ENCODE measurements at regions not wholly inside any gene's neighbourhood (a gene's known extent, or its start where the extent isn't known, plus 50 kb on each side); places are given as distances from the start of the nearest gene placed in this dataset.
"Not testable (repeated sequence)": the region's sequence is repeated elsewhere in the genome, so short reads cannot be mapped to it uniquely, and the experiment has no call there.

DNA sequence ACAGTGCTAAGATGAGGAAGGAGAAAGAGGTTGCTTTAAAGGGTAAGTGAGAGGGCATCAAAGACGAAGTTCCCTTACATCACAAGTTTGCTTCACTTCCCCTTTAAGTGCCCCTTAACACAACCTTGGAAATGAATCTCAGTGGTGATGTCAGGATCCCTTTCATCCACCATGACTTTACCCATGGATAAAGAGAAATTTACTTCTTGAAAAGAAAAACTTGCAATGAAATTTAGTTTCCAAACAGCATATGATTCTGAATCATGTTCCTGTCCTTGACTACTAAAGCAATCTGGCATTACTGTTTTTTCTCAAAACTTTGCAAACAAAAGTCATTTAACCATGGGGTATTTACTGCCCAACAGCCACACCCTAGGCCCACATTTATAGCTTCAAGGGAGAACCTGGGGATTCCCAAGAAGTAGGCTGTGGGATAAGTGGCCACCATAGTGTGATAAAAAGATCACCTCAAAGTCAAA lies 135.9 kb downstream of the ITGB8 start:
- no peak for DNase-seq (ENCODE audit: low read depth in 3 of 3, low spot score in 2 of 3)

DNA sequence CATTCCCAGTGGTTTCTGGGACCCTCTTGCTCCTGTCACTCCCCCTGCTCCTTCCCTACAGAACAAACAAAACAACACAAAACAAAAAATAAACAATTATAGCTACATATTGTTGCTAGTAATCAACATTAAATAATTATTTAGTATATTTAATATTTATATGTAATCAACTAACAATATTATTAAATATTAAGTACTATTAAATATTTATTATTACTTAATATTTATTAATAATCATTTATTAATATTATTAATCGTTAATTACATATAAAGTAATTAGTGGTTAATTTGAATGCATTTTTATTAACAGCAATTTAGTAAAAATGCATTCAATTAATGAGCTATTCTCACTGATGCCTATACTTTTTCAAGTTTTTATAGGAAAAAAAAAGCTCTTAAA lies 139.4 kb downstream of the ITGB8 start:
- no peak for DNase-seq (ENCODE audit: low read depth in 3 of 3, low spot score in 2 of 3)

DNA sequence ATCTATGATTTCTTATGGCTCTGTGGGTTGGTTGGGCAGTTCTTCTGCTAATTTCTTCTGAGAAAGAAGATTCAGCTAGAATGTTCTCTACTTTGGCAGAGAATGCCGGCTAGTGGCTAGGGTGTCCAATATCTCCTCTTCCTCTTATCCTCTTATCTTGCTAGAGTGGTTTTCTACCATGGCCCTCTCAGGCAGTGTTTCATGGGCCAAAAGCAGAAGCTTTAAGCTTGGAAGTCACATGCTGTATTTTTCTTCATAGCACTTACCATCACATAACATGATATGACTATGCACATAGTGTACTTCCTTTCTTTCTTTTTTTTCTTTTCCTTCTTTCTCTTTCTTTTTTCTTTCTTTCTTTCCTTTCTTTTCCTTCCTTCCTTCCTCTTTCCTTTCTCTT lies 140.0 kb downstream of the ITGB8 start:
- DNase-seq (ENCODE audit: low read depth in 3 of 3, low spot score in 2 of 3), result no peak

DNA sequence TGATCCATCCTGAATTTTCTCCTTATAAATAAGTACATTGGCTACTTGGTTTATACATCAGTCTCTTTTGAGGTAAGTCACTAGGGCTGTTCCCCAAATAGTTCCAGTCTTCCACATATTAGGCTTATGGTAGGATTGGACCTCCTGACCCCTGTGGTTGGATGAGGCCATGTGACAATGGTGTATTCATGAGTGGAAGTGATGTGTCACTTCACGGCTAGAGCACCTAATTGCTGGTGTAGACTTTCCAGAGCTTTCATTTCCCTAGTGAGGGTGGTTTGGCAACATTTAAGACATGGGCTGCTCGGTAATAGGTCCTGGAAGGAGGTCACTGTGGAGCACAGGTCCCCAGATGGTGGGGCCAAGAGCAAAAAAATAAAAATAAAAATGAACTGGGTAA lies 141.2 kb upstream of the ABCB5 start:
- DNase-seq (ENCODE audit: low read depth in 3 of 3, low spot score in 2 of 3), result no peak

DNA sequence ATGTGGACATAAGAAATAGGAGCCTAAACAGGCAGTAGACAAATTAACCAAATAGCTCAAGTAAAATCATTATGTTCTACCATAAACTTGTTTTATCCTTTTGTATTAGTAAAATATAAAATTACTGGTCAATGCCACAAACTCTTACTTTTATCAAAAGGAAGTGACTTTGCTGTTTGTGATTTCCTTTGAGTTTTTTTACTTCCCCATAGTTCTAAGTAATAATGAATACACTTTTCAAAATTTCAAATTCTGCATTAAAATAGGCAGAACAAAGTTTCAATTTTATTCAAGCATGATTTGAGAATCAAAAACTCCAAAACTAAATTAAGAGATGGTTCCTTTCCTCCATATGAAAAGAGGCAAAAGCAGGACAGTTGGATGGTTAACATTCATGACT lies 139.7 kb upstream of the ABCB5 start:
- DNase-seq (ENCODE audit: low read depth in 3 of 3, low spot score in 2 of 3), result no peak

DNA sequence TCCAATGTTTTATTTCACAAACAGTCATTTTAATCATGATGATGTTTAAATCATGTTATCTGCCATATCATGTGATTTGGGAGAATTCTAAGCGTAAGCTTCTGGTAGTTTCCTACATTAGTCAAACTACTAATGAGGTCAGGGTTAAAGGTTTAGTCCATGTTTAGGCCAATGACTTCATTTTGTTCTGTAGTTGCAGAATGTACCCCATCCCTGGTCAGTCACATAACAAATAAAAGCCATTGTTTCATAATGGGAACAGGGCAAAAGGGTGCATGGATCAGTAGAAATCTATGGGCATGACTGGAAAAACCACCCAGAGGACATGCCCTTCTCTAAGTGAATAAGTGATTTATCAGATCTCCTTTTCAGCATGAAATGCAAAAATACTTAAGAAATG lies 138.4 kb upstream of the ABCB5 start:
- no peak for DNase-seq (ENCODE audit: low read depth in 3 of 3, low spot score in 2 of 3)

DNA sequence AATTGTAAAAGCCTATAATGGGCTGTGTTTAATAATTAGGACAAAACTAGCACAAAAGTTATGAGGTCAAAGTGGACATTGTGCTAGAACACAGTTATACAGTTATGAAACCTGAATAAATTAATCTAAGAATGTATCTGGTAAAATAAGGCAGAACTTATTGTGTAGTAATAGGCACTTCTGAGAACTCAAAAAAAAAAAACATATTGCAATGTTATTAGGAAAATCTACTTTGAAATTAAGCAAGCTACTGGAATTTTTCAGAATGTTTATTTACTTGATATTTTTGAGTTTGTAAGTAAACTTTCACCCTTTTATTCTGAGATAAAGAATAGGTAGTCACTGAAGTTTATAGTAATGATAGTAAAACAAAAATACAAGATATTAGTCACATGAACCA lies 135.8 kb upstream of the ABCB5 start:
- DNase-seq (ENCODE audit: low read depth in 3 of 3, low spot score in 2 of 3), result no peak

DNA sequence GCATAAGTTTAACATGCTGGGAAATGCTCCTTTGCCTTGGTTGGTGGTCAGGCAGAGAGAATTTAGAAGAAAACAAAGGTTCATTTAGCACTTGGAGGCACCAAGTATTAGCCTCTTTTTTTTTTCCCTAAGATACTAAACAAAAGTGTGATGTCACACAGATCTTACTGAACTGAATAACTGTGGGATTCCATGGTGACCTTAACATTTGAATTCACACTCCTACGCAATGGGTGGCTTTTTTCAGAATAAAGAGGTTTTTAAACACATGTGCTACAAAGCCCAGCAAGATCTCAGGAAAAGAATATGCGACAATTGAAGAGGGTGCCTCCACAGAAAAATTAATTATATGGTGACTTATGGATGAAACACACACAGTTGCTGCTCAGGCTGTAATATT lies 133.4 kb upstream of the ABCB5 start:
- no peak for DNase-seq (ENCODE audit: low read depth in 3 of 3, low spot score in 2 of 3)

DNA sequence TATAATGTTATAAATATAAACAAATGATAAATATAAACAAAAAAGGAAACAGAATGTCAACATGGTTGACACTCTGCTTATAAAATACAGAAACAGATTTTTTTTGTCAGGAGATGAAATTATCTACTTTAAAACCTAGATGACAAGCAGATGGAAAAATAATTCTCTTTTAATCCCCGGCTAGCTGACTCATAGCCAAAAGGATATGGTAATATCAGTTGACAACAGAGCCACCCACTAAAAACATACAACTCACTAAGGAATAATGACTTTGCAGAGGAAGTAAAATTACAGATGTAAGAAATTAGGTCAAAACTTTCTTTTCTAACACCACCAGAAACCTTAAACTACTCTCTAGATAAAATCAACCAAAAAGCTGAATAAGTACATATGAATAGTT lies 131.1 kb upstream of the ABCB5 start:
- no peak for DNase-seq (ENCODE audit: low read depth in 3 of 3, low spot score in 2 of 3)

DNA sequence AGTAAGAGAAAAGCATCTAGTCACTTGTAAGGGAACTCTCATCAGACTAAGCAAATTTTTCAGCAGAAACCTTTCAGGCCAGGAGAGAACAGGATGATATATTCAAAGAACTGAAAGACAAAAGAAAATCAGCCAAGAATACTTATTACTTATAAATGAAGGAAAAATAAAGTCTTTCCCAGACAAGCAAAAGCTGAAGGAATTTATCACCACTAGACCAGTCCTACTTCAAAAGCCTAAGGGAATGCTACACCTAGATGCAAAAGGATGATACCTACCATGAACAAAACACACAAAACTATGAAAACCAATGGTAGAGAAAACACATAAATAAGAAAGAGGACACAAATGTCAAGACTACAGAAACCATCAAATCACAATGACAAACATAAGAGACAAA lies 126.6 kb upstream of the ABCB5 start:
- DNase-seq (ENCODE audit: low read depth in 3 of 3, low spot score in 2 of 3), result no peak

DNA sequence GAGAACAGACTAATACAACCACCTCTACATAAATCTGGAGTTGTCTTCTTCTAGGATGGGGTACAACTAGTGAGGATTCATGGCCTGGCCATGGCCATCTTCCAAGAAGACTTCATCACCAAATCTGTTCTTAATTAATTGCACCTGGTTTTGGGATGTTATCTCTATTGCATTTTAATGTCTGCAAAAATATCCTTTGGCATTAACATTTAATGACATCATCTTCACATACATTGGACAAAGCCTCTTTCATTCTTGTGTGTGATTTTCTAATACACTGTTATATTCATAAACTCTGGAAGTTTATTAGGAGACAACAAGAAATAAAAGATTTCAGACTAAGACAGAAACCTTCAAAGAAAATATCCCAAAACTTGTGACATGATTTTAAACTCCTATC lies 124.2 kb upstream of the ABCB5 start:
- no peak for DNase-seq (ENCODE audit: low read depth in 3 of 3, low spot score in 2 of 3)

DNA sequence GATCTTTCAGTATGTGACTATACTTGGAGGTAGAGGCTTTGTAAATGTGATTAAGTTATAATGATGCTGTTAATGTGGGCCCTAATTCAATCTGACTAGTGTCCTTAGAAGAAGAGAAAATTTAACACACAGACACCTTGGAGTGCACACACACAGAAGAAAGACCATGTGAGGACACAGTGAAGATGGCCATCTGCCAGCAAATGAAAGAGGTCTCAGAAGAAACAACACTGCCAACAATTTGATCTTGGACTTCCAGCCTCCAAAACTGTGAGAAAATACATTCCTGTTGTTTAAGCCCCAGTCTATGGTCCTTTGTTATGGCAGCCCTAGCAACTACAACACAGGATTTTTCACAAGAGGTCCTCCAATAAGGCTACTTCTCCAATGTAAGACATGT lies 120.9 kb upstream of the ABCB5 start:
- DNase-seq (ENCODE audit: low read depth in 3 of 3, low spot score in 2 of 3), result no peak

DNA sequence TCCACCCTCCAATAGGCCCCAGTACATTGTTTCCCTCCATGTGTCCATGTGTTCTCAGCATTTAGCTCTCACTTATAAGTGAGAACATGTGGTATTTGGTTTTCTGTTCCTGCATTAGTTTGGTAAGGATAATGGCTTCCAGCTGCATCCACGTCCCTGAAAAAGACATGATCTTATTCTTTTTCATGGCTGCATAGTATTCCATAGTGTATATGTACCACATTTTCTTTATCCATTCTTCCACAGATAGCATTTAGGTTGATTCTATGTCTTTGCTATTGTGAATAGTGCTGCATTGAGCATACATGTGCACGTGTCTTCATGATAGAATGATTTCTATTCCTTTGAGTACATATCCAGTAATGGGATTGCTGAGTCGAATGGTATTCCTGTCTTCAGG lies 114.0 kb upstream of the ABCB5 start:
- not testable (repeated sequence) for DNase-seq (ENCODE audit: low read depth in 3 of 3, low spot score in 2 of 3)

DNA sequence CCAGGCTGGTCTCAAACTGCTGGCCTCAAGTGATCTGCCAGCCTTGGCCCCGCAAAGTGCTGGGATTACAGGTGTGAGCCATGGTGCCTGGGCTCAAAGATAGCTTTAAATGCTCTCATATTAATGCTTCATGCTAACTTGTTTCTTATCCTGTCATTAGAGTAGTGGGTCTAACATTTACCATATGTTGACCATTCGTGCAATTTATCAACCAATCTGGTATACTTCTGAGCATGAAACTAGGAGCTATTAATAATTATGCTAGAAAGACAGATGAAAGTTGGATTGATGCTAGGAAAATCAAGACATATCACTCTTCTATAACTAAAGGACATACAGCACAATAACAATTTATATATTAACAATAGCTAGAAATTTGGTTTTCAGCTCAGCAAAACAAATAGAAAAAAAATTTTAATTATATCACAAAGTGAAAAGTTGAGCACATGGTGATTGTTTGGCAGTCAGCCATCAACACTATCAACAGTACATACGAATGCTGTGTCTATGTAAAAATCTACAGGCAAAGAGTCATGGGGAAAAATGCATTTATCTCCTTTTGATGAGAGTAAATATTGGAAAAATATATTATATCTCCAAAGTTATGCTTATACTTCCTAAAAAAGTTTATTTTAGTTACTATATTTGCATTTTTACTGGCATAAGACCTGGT lies 112.1 kb upstream of the ABCB5 start:
- no peak for DNase-seq (ENCODE audit: low read depth in 3 of 3, low spot score in 2 of 3)

DNA sequence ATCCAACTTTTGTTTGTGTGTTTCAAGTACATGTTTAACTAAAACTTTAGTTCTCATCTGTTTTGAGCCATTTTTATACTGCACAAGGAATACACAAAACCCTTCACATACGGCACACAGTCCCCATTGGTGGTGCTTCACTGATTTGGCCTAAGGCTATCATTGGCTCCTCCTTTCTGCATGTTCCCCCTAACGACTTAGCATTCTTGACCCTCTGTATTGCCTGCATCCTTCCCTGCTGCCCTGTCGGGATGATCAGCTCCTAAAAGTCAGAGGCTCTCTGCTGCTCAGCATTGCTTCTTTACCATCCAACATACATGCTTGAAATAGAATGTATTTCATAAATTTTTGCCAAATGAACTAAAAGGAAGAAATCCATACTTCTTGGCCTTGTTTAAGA lies 111.4 kb upstream of the ABCB5 start:
- DNase-seq (ENCODE audit: low read depth in 3 of 3, low spot score in 2 of 3), result no peak

DNA sequence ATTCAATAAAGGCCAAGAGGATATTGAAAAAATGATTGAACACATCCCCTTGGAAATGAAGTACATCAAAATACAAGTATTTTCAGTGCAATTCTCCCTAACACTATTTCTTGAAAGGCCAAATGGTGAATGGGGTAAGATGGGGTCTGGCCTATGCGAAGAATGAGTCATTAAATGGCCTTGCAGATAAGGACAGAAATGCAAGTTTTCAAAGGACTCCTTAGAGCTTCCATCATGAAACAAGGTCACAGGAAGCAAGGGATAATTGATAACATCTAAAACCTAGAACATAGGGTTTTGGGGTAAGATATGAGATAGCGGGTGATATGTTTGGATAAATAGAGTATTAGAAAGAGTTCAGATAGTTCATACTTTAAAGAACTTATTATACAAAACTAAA lies 109.3 kb upstream of the ABCB5 start:
- DNase-seq (ENCODE audit: low read depth in 3 of 3, low spot score in 2 of 3), result no peak

DNA sequence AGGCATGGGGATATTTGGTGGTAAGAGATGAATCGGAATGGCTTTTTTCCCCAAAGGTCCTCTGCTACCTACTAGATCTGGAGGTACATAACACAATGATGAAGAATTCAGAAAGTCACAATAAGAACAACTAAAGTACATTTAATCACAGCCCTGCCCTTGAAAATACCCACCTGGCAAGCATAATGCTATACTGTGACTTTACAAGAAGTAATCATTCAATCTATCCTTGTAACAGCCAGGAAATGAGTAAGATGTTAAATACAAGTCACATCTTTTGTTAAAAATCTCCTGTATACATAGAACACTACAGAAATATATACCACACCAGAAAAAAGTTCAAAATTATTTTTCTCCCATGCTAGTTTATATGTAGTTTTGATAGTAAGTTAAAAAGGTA lies 108.3 kb upstream of the ABCB5 start:
- DNase-seq (ENCODE audit: low read depth in 3 of 3, low spot score in 2 of 3), result no peak

DNA sequence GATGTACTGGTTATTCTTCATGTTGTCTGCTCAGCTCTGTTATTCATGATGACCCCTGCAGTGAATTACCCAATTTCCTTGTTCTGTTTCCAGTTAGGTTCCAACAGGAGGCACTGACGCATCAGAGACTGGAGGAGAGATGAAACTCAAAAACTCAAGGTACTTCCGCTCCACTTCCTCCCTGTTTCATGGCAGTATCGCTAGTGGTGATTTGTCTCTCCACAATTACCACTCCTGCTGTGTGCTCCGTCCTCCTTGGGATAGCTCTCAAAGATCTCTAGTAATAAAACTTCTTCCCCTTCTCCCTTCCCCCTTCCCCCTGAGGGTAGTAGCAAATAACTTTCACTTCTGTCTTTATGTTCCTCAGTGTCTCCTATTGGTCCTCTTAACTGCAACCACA lies 107.4 kb upstream of the ABCB5 start:
- no peak for DNase-seq (ENCODE audit: low read depth in 3 of 3, low spot score in 2 of 3)

DNA sequence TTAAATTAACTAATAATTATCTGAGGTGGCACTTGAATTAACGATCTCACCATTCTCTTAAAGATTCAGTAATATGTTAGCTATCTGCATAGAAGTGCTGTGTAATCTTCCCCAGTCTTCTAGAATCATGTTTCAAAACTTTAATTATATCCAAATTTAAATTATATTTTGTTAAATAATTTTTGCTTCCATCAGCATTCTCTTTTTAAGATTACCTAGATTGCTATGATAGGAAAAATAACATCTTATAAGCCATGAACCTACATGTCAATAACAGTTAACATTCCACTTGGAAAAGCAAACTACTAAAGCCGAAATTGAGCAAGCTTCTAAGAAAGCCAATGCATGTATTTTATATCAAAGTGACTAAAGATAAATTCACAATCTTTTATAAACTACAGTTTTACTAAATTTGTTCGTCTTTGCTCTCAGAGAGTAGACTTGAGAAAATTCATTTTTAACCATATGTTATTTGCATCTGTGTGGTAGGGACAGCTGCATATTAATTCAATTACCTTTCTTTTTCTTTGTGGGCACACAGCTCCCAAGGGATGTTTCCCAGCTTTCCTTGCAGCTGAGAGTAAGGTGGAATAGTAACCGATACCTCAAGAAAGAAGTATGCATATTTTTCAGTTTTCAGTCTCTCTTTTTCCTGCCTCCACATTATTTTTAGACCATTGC lies 105.4 kb upstream of the ABCB5 start:
- no peak for DNase-seq (ENCODE audit: low read depth in 3 of 3, low spot score in 2 of 3)

DNA sequence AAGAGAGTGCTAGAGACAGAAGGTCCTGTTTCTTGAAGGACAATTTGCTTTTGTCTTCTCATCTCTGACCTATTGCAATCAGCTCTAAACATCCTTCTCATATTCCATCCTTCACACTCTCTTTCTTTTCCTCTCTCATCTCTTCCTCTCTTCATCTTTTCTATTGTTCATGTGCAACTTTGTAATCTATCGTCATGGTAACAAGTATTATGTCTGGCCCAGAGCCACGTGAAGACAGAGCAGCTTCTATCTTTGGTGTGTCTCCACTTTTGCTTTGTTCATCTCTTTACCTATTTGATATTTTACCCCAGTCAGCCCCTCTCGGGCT lies 104.9 kb upstream of the ABCB5 start:
- no peak for DNase-seq (ENCODE audit: low read depth in 3 of 3, low spot score in 2 of 3)

DNA sequence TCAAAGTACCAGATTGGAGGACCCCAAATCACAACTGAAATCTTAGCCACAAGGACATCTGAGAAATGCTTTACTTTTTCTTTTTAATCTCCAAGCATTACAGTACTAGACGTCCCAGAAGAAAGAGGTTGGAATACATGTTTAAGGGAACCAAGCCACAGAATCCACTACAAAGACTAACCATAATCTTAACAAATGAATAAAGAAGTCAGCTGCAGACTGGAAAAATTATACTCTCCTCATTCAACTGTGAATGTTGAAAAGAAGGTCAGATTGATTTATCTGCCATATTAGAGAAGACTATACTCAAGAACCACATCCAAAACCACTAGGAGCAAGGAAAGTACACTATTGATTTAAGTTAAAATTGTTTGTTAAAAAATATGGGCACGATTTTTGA lies 102.1 kb upstream of the ABCB5 start:
- no peak for DNase-seq (ENCODE audit: low read depth in 3 of 3, low spot score in 2 of 3)

DNA sequence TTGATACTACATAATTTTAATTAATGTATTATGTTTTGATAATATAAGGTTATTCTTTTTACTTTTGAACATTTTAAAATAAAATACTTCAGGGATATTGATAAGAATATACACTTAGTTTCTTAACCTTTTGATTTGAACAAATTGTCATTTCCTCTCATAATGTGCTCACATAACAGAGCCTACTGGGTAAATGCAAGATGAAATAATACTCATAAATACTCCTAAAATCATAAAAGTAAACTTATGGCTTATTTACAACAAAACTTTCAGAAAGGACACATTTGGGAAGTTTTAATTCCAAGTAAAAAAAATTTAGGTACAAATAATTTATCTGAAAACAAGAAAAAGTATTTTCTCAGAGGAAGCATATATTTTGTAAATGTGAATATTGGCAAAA lies 101.6 kb upstream of the ABCB5 start:
- no peak for DNase-seq (ENCODE audit: low read depth in 3 of 3, low spot score in 2 of 3)

DNA sequence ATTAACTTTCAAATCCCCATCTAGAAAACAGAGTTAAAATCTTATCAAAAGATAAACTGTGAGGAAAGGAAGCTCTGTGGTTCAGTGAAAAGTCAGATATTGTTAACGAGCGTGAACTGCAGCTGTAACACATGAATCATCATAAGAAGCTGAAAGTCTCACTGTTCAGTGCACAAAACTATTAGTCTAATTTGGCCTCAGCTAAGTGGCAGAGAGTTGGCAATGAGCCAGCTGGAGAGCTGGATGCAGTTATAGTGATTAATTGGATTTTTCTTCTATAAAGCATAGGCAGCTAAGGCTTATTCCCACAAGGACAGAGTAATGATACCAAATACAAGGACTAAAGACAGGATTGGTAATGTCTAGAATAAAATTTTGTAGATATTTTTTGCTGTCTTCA lies 101.1 kb upstream of the ABCB5 start:
- peak; percentile 50 to 67 (median 58) for DNase-seq (ENCODE audit: low read depth in 3 of 3, low spot score in 2 of 3)

Measured in right renal cortex interstitium (tissue), 3 donors.